ENCODE measurements at regions not wholly inside any gene's neighbourhood (a gene's known extent, or its start where the extent isn't known, plus 50 kb on each side); places are given as distances from the start of the nearest gene placed in this dataset.

DNA sequence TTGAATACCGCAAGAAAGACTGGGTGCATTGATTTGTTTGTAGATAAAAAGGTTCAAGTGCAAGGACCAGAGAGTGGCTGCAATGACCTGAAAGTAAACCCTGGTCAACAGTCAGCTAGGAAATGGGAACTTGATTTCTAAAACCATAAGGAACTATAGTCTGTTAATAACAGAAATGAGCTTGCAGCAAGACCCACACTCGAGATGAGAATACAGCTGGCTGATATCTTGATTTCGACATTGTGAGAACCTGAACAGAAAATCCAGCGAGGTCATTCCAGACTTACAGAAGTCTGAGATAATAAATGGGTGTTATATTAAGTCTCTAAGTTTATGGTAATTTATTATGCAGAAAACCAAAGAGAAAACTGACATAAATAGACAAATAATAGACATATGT is 177.3 kb downstream of the NFKBIZ start:
- TF ChIP-seq, protein P1, sequence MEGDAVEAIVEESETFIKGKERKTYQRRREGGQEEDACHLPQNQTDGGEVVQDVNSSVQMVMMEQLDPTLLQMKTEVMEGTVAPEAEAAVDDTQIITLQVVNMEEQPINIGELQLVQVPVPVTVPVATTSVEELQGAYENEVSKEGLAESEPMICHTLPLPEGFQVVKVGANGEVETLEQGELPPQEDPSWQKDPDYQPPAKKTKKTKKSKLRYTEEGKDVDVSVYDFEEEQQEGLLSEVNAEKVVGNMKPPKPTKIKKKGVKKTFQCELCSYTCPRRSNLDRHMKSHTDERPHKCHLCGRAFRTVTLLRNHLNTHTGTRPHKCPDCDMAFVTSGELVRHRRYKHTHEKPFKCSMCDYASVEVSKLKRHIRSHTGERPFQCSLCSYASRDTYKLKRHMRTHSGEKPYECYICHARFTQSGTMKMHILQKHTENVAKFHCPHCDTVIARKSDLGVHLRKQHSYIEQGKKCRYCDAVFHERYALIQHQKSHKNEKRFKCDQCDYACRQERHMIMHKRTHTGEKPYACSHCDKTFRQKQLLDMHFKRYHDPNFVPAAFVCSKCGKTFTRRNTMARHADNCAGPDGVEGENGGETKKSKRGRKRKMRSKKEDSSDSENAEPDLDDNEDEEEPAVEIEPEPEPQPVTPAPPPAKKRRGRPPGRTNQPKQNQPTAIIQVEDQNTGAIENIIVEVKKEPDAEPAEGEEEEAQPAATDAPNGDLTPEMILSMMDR (IDR thresholded peaks at IDR 0.05) = no peak
- no peak for TF ChIP-seq FOXJ3 (CRISPR knock-in tag; IDR thresholded peaks at IDR 0.05)
- TF ChIP-seq TCF12 (IDR thresholded peaks at IDR 0.05) = no peak
- no peak for TF ChIP-seq RCOR1 (IDR thresholded peaks at IDR 0.05; ENCODE audit: low read length)
- no peak for TF ChIP-seq SIN3A (IDR thresholded peaks at IDR 0.05; ENCODE audit: borderline replicate concordance, low read depth, low read length)
- TF ChIP-seq GABPA (IDR thresholded peaks at IDR 0.05; ENCODE audit: low read depth) = no peak
- no peak for TF ChIP-seq RAD21 (IDR thresholded peaks at IDR 0.05; ENCODE audit: low read length)
- TF ChIP-seq, protein P2, sequence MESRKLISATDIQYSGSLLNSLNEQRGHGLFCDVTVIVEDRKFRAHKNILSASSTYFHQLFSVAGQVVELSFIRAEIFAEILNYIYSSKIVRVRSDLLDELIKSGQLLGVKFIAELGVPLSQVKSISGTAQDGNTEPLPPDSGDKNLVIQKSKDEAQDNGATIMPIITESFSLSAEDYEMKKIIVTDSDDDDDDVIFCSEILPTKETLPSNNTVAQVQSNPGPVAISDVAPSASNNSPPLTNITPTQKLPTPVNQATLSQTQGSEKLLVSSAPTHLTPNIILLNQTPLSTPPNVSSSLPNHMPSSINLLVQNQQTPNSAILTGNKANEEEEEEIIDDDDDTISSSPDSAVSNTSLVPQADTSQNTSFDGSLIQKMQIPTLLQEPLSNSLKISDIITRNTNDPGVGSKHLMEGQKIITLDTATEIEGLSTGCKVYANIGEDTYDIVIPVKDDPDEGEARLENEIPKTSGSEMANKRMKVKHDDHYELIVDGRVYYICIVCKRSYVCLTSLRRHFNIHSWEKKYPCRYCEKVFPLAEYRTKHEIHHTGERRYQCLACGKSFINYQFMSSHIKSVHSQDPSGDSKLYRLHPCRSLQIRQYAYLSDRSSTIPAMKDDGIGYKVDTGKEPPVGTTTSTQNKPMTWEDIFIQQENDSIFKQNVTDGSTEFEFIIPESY (IDR thresholded peaks at IDR 0.05; ENCODE audit: borderline replicate concordance, low read depth) = no peak
- TF ChIP-seq ELF1 (IDR thresholded peaks at IDR 0.05) = no peak
- TF ChIP-seq POLR2AphosphoS5 (IDR thresholded peaks at IDR 0.05; ENCODE audit: low read depth, low read length) = no peak
- TF ChIP-seq, protein P3, sequence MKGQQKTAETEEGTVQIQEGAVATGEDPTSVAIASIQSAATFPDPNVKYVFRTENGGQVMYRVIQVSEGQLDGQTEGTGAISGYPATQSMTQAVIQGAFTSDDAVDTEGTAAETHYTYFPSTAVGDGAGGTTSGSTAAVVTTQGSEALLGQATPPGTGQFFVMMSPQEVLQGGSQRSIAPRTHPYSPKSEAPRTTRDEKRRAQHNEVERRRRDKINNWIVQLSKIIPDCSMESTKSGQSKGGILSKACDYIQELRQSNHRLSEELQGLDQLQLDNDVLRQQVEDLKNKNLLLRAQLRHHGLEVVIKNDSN (IDR thresholded peaks at IDR 0.05; ENCODE audit: borderline replicate concordance, low read depth) = no peak
- TF ChIP-seq, protein P4, sequence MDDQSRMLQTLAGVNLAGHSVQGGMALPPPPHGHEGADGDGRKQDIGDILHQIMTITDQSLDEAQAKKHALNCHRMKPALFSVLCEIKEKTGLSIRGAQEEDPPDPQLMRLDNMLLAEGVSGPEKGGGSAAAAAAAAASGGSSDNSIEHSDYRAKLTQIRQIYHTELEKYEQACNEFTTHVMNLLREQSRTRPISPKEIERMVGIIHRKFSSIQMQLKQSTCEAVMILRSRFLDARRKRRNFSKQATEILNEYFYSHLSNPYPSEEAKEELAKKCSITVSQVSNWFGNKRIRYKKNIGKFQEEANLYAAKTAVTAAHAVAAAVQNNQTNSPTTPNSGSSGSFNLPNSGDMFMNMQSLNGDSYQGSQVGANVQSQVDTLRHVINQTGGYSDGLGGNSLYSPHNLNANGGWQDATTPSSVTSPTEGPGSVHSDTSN (IDR thresholded peaks at IDR 0.05) = no peak
- TF ChIP-seq, protein P5, sequence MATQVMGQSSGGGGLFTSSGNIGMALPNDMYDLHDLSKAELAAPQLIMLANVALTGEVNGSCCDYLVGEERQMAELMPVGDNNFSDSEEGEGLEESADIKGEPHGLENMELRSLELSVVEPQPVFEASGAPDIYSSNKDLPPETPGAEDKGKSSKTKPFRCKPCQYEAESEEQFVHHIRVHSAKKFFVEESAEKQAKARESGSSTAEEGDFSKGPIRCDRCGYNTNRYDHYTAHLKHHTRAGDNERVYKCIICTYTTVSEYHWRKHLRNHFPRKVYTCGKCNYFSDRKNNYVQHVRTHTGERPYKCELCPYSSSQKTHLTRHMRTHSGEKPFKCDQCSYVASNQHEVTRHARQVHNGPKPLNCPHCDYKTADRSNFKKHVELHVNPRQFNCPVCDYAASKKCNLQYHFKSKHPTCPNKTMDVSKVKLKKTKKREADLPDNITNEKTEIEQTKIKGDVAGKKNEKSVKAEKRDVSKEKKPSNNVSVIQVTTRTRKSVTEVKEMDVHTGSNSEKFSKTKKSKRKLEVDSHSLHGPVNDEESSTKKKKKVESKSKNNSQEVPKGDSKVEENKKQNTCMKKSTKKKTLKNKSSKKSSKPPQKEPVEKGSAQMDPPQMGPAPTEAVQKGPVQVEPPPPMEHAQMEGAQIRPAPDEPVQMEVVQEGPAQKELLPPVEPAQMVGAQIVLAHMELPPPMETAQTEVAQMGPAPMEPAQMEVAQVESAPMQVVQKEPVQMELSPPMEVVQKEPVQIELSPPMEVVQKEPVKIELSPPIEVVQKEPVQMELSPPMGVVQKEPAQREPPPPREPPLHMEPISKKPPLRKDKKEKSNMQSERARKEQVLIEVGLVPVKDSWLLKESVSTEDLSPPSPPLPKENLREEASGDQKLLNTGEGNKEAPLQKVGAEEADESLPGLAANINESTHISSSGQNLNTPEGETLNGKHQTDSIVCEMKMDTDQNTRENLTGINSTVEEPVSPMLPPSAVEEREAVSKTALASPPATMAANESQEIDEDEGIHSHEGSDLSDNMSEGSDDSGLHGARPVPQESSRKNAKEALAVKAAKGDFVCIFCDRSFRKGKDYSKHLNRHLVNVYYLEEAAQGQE (IDR thresholded peaks at IDR 0.05; ENCODE audit: low read depth, low read length) = no peak
